OCI-LY1 (cell line): ENCODE measurements at regions not wholly inside any gene's neighbourhood (a gene's known extent, or its start where the extent isn't known, plus 50 kb on each side); places are given as distances from the start of the nearest gene placed in this dataset.
"Not testable (repeated sequence)": the region's sequence is repeated elsewhere in the genome, so short reads cannot be mapped to it uniquely, and the experiment has no call there.

Experiments used
- EZH2 ChIP-seq: fragments of 200-600 bp; sonication (generic), shearing (Covaris generic); IDR thresholded peaks from 2 replicates; pipeline ENCODE4 v1.8.0; 2017; ENCODE audit warnings: borderline replicate concordance, mixed run types, mild to moderate bottlenecking, antibody characterized with exemption, low read length, moderate library complexity, mixed read lengths
- TF ChIP-seq, protein P1 (sequence below): fragments of 200-600 bp; sonication (generic), shearing (Covaris generic); IDR thresholded peaks from 2 replicates; pipeline ENCODE4 v1.5.1; 2017; ENCODE audit warnings: mild to moderate bottlenecking, antibody characterized with exemption, low read length, moderate library complexity, mixed read lengths

DNA sequence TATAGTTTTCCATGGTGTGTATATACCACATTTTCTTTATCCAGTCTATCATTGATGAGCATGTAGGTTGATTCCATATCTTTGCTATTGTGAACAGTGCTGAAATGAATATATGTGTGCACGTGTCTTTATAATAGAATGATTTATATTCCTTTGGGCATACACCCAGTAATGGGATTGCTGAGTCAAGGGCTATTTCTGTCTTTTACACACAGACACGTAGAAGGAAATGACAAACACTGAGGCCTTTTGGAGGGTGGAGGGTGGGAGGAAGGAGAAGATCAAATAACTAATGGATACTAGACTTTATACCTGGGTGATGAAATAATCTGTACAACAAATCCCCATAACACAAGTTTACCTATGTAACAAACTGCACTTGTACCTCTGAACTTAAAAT, 1025.7 kb downstream of the NCAM2 start:
- TF ChIP-seq, protein P1, sequence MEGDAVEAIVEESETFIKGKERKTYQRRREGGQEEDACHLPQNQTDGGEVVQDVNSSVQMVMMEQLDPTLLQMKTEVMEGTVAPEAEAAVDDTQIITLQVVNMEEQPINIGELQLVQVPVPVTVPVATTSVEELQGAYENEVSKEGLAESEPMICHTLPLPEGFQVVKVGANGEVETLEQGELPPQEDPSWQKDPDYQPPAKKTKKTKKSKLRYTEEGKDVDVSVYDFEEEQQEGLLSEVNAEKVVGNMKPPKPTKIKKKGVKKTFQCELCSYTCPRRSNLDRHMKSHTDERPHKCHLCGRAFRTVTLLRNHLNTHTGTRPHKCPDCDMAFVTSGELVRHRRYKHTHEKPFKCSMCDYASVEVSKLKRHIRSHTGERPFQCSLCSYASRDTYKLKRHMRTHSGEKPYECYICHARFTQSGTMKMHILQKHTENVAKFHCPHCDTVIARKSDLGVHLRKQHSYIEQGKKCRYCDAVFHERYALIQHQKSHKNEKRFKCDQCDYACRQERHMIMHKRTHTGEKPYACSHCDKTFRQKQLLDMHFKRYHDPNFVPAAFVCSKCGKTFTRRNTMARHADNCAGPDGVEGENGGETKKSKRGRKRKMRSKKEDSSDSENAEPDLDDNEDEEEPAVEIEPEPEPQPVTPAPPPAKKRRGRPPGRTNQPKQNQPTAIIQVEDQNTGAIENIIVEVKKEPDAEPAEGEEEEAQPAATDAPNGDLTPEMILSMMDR = not testable (repeated sequence)
- TF ChIP-seq EZH2 = not testable (repeated sequence)
